Bronchial epithelial cell (primary cell): ENCODE measurements at regions not wholly inside any gene's neighbourhood (a gene's known extent, or its start where the extent isn't known, plus 50 kb on each side); places are given as distances from the start of the nearest gene placed in this dataset.

Experiments used
- DNase-seq: peaks from one replicate; pipeline ENCODE4 v3.0.0-alpha.2; 2010; ENCODE audit warnings: low read depth
- FAIRE-seq: peaks from 2 replicates; lab custom pipeline; 2011; peaks lifted over from hg19 to GRCh38; lab: Jason Lieb, UNC
- H3K27me3 ChIP-seq: 2 replicates; pipeline ENCODE4 v1.5.1; 2011; ENCODE audit warnings: low read length; ENCODE audit not compliant: control insufficient read depth, insufficient read depth
- H3K36me3 ChIP-seq: 2 replicates; pipeline ENCODE4 v1.5.1; 2011; ENCODE audit warnings: low read length; ENCODE audit not compliant: control insufficient read depth, insufficient read depth
- H3K4me3 ChIP-seq: 2 replicates; pipeline ENCODE4 v1.5.1; 2011; ENCODE audit warnings: mild to moderate bottlenecking, low read depth, low read length, control low read depth
- TF ChIP-seq, protein P1 (sequence below): IDR thresholded peaks from 2 replicates; pipeline ENCODE4 v1.5.1; 2011; ENCODE audit warnings: mild to moderate bottlenecking, moderate library complexity, low read length, control low read depth, inconsistent platforms; ENCODE audit not compliant: insufficient read depth, severe bottlenecking

DNA sequence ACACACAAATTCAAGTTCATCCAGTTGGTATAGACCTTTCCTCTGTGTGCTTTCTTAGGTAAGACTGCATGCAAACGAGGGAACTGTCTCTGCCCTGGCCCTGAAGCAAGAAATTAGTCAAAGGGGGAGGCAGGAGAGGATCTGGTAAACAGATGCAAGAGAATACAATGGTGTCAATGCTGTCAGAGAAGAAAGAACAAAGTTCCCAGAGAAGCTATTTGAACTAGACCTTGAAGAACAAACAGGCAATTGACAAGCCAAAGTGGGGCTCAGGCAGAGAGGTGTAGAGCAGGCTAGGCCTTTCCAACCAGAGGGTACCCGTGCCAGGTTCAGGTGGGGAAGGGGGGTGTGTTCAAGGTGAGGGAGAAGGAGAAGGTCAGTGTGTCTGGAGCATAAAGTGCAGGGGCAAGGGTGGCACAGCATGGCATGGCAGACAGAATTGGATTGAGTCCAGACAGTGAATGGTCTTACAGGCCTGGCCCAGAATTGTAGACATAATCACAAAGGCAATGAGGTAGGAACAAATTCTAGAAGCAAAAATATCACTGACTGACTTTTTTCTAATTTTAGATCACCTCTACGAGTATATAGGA is 95.0 kb upstream of the STARD13 start:
- no peaks in the 10 kb centered on the region for H3K27me3 ChIP-seq
- no peak overlapping the region for H3K4me3 ChIP-seq
- no peaks in the 10 kb centered on the region for H3K36me3 ChIP-seq
- FAIRE-seq (no peak), DNase-seq (no peak)
- TF ChIP-seq, protein P1, sequence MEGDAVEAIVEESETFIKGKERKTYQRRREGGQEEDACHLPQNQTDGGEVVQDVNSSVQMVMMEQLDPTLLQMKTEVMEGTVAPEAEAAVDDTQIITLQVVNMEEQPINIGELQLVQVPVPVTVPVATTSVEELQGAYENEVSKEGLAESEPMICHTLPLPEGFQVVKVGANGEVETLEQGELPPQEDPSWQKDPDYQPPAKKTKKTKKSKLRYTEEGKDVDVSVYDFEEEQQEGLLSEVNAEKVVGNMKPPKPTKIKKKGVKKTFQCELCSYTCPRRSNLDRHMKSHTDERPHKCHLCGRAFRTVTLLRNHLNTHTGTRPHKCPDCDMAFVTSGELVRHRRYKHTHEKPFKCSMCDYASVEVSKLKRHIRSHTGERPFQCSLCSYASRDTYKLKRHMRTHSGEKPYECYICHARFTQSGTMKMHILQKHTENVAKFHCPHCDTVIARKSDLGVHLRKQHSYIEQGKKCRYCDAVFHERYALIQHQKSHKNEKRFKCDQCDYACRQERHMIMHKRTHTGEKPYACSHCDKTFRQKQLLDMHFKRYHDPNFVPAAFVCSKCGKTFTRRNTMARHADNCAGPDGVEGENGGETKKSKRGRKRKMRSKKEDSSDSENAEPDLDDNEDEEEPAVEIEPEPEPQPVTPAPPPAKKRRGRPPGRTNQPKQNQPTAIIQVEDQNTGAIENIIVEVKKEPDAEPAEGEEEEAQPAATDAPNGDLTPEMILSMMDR = no peak

DNA sequence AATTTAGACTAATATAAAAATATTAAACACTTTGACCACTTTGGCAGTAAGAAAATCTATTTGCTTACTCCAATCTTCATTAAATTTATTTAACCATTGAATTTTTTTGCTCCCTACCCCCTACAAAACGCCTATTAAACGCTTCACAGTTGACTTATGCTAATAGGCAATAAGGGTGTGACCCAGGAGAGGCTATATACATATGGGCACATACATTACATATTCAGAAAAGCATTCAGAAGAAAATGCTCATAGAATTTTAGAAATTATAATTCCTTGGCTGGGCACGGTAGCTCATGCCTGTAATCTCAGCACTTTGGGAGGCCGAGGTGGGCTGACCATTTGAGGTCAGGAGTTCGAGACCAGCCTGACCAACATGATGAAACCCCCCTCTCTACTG is 95.6 kb upstream of the STARD13 start:
- FAIRE-seq = no peak
- no peak for DNase-seq
- TF ChIP-seq, protein P1 = no peak
- no peak overlapping the region for H3K4me3 ChIP-seq
- H3K36me3 ChIP-seq = no peaks in the 10 kb centered on the region
- no peaks in the 10 kb centered on the region for H3K27me3 ChIP-seq

DNA sequence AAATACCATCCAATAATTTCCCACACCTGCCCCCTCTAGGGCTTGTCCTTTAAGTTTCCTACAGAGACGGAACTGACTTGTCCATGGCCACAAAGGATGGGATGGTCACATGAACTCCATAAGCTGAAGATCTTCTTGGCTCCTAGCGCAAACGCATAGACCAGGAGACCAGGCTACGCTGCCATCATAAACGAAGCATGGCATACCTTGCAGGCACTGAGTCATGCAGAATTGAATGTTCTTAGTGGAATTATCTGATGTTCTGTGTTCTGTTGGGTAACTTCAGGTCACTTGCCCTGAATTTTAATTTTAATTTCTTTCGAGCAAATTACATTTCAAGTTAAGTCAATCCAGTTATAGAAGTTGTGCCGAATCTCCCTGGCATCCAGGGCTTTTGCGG is 96.4 kb upstream of the STARD13 start:
- no peak for FAIRE-seq
- H3K27me3 ChIP-seq = no peaks in the 10 kb centered on the region
- no peak overlapping the region for H3K4me3 ChIP-seq
- no peaks in the 10 kb centered on the region for H3K36me3 ChIP-seq
- no peak for DNase-seq
- TF ChIP-seq, protein P1 = no peak

DNA sequence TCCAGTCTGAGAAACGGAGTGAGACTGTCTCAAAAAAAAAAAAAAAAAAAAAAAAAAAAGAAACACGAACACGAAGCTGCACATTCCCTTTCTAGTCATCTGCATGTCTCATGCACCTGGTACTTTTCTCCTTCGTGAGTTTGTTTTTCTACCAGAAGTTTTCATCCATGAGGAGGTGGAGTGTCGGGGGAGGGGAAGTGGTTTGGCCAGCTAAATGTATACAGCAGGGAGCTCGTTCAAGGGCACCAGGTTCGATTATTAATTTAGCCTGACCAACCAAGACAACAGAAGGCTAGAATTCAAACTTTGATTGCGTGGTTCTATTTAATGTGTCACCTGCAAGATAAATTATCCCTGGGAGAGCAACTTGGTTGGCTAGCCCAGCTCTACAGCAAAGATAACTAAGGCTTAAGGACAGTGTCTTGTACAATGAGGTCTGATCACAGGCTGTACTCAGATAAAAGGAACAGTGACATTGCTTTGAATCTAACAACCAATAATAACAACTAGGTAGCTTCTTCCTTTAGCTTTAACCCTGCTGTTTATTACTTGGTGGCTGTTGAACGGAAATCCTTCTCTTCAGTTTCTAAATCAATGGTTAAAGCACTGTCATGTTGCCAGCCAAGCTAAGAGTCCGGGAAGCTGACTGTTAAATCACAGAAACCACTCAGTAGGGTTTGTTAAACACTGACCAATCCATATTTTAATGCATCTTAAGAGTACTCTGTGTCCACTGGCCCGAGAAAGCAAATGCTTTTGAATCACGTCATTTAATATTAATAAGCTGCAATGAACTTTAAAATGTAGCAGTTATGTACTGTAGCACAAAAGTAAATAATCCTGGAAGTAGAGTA is 98.4 kb upstream of the STARD13 start:
- no peak for DNase-seq
- Histone ChIP-seq H3K36me3 (no peaks in the 10 kb centered on the region), H3K4me3 (no peak overlapping the region), H3K27me3 (no peaks in the 10 kb centered on the region)
- no peak for FAIRE-seq
- TF ChIP-seq, protein P1 = no peak

DNA sequence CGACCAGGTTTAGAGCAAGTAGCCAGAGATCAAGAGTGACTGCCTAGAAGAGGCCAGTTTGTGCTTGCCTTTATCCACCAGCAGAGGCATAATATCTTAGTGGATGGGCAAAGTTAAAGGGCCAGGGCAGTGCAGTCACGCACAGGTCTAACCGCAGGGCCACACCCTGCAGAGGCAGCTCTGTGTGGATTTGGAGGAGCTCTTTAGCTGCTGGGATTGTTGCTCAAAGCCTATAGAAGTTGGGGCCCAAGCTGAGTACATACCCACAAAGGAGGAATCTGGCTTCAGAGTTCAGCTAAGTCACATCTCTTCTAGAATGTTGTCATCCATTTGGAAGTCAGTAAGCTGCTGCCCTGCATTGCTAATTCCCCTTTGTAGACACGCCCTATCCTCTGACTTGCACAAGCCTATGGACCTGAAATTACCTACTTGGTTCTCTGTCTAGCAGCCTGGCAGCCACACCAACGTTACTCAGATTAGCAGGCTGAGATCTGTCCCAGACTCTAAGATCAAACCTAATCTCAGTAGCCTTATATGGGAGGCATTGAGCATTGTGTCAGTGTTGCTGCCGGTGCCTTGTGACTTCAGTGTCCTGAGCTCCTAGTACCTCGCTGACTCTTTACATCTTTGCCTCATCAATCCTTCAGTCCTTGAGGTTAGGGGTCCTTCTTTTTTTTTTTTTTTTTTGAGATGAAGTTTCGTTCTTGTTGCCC is 102.9 kb upstream of the STARD13 start:
- peak; percentile 77 for DNase-seq
- Histone ChIP-seq H3K36me3 (no peaks in the 10 kb centered on the region), H3K4me3 (no peak overlapping the region), H3K27me3 (no peaks in the 10 kb centered on the region)
- TF ChIP-seq, protein P1 = peak; percentile 39
- FAIRE-seq = peak; percentile 99
